A673 (cell line): ENCODE measurements at regions not wholly inside any gene's neighbourhood (a gene's known extent, or its start where the extent isn't known, plus 50 kb on each side); places are given as distances from the start of the nearest gene placed in this dataset.

Experiments used
- BruUV-seq: library from RNA; stranded (reverse); fragments of 400-500 nt; replicated peaks from 2 replicates; lab custom pipeline; 2021; lab: Mats Ljungman, UMichigan
- CTCF ChIA-PET: fragments of 300-600 bp; sonication (Branson Sonifier 250); formaldehyde crosslinking; loops from one replicate; lab custom pipeline; 2022; ENCODE audit warnings: antibody characterized with exemption; lab: Charles Lee
- POLR2A ChIA-PET: fragments of 300-600 bp; sonication (Branson Sonifier 250); formaldehyde crosslinking; loops from one replicate; lab custom pipeline; 2022; ENCODE audit warnings: antibody characterized with exemption; ENCODE audit not compliant: low non-redundant PET; lab: Charles Lee
- DNase-seq: peaks from one replicate; pipeline ENCODE4 v3.0.0-alpha.2; 2015; ENCODE audit warnings: low spot score
- H3K27ac ChIP-seq: fragments of 200-600 bp; sonication (generic); 2 replicates; pipeline ENCODE4 v1.5.1; 2016; ENCODE audit warnings: mixed run types, low read depth, mild to moderate bottlenecking, mixed read lengths, antibody characterized with exemption, low read length; ENCODE audit not compliant: poor library complexity, severe bottlenecking
- H3K27me3 ChIP-seq: fragments of 200-600 bp; sonication (generic); replicated peaks from 2 replicates; pipeline ENCODE4 v1.6.1; 2017; ENCODE audit warnings: mixed run types, low read depth, mild to moderate bottlenecking, mixed read lengths, antibody characterized with exemption, low read length; ENCODE audit not compliant: insufficient read depth, poor library complexity
- H3K36me3 ChIP-seq: fragments of 200-600 bp; sonication (generic); 2 replicates; pipeline ENCODE4 v1.6.1; 2016; ENCODE audit warnings: mixed run types, mild to moderate bottlenecking, mixed read lengths, antibody characterized with exemption, low read length; ENCODE audit not compliant: insufficient read depth, poor library complexity, severe bottlenecking
- H3K4me1 ChIP-seq: fragments of 200-600 bp; sonication (generic); 2 replicates; pipeline ENCODE4 v1.6.1; 2017; ENCODE audit warnings: mixed run types, mild to moderate bottlenecking, mixed read lengths, antibody characterized with exemption, low read length; ENCODE audit not compliant: insufficient read depth, poor library complexity, severe bottlenecking
- H3K4me3 ChIP-seq: fragments of 200-600 bp; sonication (generic); 2 replicates; pipeline ENCODE4 v1.5.1; 2016; ENCODE audit warnings: low read depth, mixed run types, mild to moderate bottlenecking, mixed read lengths, low read length; ENCODE audit not compliant: poor library complexity, severe bottlenecking
- H3K9me3 ChIP-seq: fragments of 200-600 bp; sonication (generic); 2 replicates; pipeline ENCODE4 v1.6.1; 2016; ENCODE audit warnings: mixed run types, low read depth, mild to moderate bottlenecking, mixed read lengths, antibody characterized with exemption, low read length; ENCODE audit not compliant: poor library complexity, severe bottlenecking
- EZH2 ChIP-seq: fragments of 200-600 bp; sonication (generic); IDR thresholded peaks from 2 replicates; pipeline ENCODE4 v1.6.1; 2017; ENCODE audit warnings: borderline replicate concordance, low read depth, mild to moderate bottlenecking, mixed read lengths, antibody characterized with exemption, low read length; ENCODE audit not compliant: poor library complexity, severe bottlenecking
- intact Hi-C: fragments of 100-400 bp; cut with micrococcal nuclease; formaldehyde crosslinking; loops from one replicate; pipeline ENCODE4 v1.10.0; 2022; ENCODE audit not compliant: unreplicated experiment
- TF ChIP-seq, protein P1 (sequence below): fragments of 300-800, 200-600 bp; sonication (generic); conservative IDR thresholded peaks from 2 replicates; pipeline ENCODE4 v1.5.1; 2017; ENCODE audit warnings: low read depth, mild to moderate bottlenecking, antibody characterized with exemption, low read length, moderate library complexity, mixed read lengths

DNA sequence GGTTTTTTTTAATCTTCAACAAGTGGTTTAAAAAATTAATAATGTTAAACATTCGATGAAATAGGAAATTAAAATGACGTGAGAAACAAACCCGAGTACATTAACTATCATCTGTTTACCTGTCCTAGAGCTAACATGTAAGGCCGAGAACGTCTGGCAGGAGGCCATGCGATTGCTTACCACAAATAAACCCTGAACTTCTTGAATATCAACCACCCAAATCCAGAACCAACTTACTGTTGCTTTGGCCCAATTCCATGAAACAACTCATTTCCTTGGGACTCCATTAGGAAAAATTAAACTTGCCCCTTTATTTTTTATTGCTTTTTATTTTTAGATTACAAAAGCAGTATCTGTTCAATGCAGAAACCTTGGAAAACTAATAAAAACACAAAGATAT is 228.9 kb upstream of the IRS2 start:
- H3K9me3 ChIP-seq: no peaks in the 10 kb centered on the region
- no peaks in the 10 kb centered on the region for H3K4me1 ChIP-seq
- H3K27ac ChIP-seq: no peak overlapping the region
- TF ChIP-seq EZH2: no peak
- TF ChIP-seq, protein P1, sequence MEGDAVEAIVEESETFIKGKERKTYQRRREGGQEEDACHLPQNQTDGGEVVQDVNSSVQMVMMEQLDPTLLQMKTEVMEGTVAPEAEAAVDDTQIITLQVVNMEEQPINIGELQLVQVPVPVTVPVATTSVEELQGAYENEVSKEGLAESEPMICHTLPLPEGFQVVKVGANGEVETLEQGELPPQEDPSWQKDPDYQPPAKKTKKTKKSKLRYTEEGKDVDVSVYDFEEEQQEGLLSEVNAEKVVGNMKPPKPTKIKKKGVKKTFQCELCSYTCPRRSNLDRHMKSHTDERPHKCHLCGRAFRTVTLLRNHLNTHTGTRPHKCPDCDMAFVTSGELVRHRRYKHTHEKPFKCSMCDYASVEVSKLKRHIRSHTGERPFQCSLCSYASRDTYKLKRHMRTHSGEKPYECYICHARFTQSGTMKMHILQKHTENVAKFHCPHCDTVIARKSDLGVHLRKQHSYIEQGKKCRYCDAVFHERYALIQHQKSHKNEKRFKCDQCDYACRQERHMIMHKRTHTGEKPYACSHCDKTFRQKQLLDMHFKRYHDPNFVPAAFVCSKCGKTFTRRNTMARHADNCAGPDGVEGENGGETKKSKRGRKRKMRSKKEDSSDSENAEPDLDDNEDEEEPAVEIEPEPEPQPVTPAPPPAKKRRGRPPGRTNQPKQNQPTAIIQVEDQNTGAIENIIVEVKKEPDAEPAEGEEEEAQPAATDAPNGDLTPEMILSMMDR: no peak
- peaks cover 96% of the 10 kb centered on the region for H3K27me3 ChIP-seq
- no peak for DNase-seq
- no TSS peak for BruUV-seq
- no peak overlapping the region for H3K4me3 ChIP-seq
- intact Hi-C loops: no loop called here
- no peaks in the 10 kb centered on the region for H3K36me3 ChIP-seq
- ChIA-PET POLR2A (no interaction called here), CTCF (no interaction called here)

DNA sequence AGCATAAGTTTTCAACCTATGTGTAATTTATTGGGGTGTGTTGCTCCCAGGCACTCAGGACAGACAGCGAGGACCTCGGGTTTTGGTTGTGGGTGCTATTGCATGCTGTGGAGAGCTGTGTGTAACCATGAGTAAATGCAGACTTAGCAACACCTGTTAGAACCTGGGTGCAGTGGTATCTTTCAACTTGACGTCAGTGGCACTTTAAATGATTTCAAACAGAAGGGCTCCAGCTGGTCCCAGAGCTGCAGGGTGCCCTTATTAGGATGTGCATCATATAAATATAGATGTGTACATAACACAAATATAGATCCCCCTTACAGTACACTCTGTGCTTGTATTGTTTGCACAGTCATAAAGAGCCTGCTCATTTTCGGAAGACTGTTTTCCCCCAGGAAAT is 228.3 kb upstream of the IRS2 start:
- BruUV-seq: no TSS peak
- no peak for TF ChIP-seq EZH2
- TF ChIP-seq, protein P1: no peak
- Histone ChIP-seq H3K4me3 (no peak overlapping the region), H3K4me1 (no peaks in the 10 kb centered on the region), H3K36me3 (no peaks in the 10 kb centered on the region), H3K27ac (no peak overlapping the region), H3K27me3 (peaks cover 96% of the 10 kb centered on the region), H3K9me3 (no peaks in the 10 kb centered on the region)
- ChIA-PET POLR2A (no interaction called here), CTCF (no interaction called here)
- intact Hi-C loops: no loop called here
- DNase-seq: no peak

GRCh38 chr13:110012102-110012739 is 225.8 kb upstream of the IRS2 start:
- ChIA-PET POLR2A (no interaction called here), CTCF (no interaction called here)
- Histone ChIP-seq H3K27ac (no peak overlapping the region), H3K36me3 (no peaks in the 10 kb centered on the region), H3K9me3 (no peaks in the 10 kb centered on the region), H3K4me1 (peaks cover 9% of the 10 kb centered on the region), H3K27me3 (peaks cover 89% of the 10 kb centered on the region), H3K4me3 (no peak overlapping the region)
- intact Hi-C loops: no loop called here
- no peak for DNase-seq
- TF ChIP-seq EZH2: no peak
- TF ChIP-seq, protein P1: no peak
- no TSS peak for BruUV-seq
